ENCODE measurements at regions not wholly inside any gene's neighbourhood (a gene's known extent, or its start where the extent isn't known, plus 50 kb on each side); places are given as distances from the start of the nearest gene placed in this dataset.

GRCh38 chr15:29904757-29905417, 82.6 kb upstream of the TJP1 start:
- no peak overlapping the region for H3K4me3 Mint-ChIP-seq
- DNase-seq (no peak), ATAC-seq (ENCODE audit: low read depth) (no peak)
- ChIA-PET POLR2A (no interaction called here), CTCF (no interaction called here)
- no peaks in the 10 kb centered on the region for H3K9me3 Mint-ChIP-seq
- H3K27ac Mint-ChIP-seq: no peak overlapping the region
- TF ChIP-seq, protein P1, sequence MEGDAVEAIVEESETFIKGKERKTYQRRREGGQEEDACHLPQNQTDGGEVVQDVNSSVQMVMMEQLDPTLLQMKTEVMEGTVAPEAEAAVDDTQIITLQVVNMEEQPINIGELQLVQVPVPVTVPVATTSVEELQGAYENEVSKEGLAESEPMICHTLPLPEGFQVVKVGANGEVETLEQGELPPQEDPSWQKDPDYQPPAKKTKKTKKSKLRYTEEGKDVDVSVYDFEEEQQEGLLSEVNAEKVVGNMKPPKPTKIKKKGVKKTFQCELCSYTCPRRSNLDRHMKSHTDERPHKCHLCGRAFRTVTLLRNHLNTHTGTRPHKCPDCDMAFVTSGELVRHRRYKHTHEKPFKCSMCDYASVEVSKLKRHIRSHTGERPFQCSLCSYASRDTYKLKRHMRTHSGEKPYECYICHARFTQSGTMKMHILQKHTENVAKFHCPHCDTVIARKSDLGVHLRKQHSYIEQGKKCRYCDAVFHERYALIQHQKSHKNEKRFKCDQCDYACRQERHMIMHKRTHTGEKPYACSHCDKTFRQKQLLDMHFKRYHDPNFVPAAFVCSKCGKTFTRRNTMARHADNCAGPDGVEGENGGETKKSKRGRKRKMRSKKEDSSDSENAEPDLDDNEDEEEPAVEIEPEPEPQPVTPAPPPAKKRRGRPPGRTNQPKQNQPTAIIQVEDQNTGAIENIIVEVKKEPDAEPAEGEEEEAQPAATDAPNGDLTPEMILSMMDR (IDR thresholded peaks at IDR 0.05): no peak
- H3K4me1 Mint-ChIP-seq: no peaks in the 10 kb centered on the region
- H3K36me3 Mint-ChIP-seq (ENCODE audit: low read depth): no peaks in the 10 kb centered on the region
- intact Hi-C loops (cut with micrococcal nuclease): no loop called here
- no peaks in the 10 kb centered on the region for H3K27me3 Mint-ChIP-seq

DNA sequence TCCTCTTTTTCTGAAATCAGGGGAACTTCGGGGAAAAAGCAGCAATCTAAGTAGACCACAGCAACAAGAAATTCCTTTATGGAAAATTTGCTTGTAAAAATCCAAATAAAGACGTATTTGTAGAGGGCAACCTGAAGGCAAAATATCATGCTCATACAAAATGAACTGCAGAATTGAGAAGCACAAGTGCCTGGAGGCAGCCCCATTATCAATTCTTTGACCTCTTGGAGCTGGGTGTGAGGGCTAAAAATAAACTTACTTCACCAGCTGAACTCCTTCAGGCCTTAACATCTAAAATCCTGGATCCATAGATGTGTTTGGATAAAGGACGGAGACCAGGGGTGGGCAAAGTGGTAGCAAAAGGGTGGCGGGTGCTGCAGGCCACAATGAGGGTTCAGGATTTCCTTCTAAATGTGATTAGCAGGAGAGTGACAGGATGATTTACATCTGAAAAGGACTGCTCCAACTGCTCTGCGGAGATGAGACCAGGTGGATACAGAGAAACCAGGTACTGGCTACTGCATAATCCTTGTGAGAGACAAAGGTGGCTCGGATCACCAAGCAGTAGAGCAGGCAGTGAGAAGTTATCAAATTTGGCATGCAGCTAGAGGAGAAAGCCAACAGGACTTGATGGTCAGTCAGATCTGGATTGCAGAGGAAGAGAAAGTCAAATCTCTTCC, 81.7 kb upstream of the TJP1 start:
- no peaks in the 10 kb centered on the region for H3K9me3 Mint-ChIP-seq
- CTCF ChIA-PET: no interaction called here

GRCh38 chr15:29903028-29903427, 80.8 kb upstream of the TJP1 start:
- no peak overlapping the region for H3K4me3 Mint-ChIP-seq
- TF ChIP-seq, protein P1 (IDR thresholded peaks at IDR 0.05): no peak
- DNase-seq (no peak), ATAC-seq (ENCODE audit: low read depth) (no peak)
- ChIA-PET CTCF (no interaction called here), POLR2A (no interaction called here)
- no peaks in the 10 kb centered on the region for H3K4me1 Mint-ChIP-seq
- no peaks in the 10 kb centered on the region for H3K9me3 Mint-ChIP-seq
- no peaks in the 10 kb centered on the region for H3K36me3 Mint-ChIP-seq (ENCODE audit: low read depth)
- no peak overlapping the region for H3K27ac Mint-ChIP-seq
- intact Hi-C loops (cut with micrococcal nuclease): no loop called here
- H3K27me3 Mint-ChIP-seq: no peaks in the 10 kb centered on the region

More for the DNA sequence above, 81.7 kb upstream of the TJP1 start:
- ATAC-seq (ENCODE audit: low read depth) (no peak), DNase-seq (no peak)
- no peak overlapping the region for H3K27ac Mint-ChIP-seq
- H3K36me3 Mint-ChIP-seq (ENCODE audit: low read depth): no peaks in the 10 kb centered on the region
- no peaks in the 10 kb centered on the region for H3K4me1 Mint-ChIP-seq
- no peak overlapping the region for H3K4me3 Mint-ChIP-seq
- no peaks in the 10 kb centered on the region for H3K27me3 Mint-ChIP-seq
- POLR2A ChIA-PET: no interaction called here
- intact Hi-C loops (cut with micrococcal nuclease): no loop called here
- TF ChIP-seq, protein P1 (IDR thresholded peaks at IDR 0.05): no peak

DNA sequence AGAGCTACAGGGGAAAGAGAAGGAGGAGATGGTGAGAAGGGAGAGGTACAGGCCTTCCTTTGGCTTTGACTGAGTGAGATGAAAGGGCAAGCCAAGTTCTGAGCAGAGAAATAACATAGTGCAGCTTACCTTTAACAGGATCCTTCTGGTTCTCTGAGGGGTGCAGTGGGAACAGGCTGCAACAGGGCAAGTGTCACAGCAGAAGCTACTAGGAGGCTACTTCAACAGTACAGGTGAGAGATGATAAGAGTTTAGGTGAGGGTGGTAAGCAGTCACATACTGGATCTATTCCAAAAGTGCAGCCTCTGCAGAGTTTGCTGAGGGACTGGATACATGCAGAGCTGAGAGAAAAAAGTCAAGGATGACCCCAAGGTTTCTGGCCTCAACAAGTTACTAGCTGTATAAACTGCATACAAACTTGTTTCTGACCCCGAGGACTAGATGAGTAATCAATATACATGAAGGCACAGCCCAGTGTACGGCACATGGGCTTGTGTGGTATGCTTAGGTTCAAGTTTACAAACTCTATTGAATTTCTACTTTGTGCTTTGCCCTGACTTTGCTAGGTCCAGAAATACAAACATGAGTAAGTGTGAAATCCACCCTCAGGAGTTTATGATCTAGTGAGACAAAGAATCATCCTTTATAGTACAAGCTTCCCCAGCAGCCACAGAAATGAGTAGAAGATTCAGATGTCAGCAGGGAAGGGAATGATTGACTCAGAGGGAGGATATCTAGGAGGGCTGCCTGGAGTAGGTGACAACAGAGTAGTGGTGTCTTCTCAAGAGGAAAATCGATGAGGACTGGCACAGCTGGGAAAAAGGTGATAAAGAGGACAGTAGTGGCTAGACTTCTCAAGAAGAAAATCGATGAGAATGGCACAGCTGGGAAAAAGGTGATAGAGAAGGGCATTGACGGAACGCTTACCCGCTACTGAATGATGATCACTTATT, 78.2 kb upstream of the TJP1 start:
- Mint-ChIP-seq H3K36me3 (ENCODE audit: low read depth) (no peaks in the 10 kb centered on the region), H3K9me3 (peaks cover 7% of the 10 kb centered on the region), H3K4me3 (no peak overlapping the region), H3K27ac (no peak overlapping the region), H3K27me3 (no peaks in the 10 kb centered on the region), H3K4me1 (no peaks in the 10 kb centered on the region)
- DNase-seq (no peak), ATAC-seq (ENCODE audit: low read depth) (no peak)
- ChIA-PET POLR2A (no interaction called here), CTCF (no interaction called here)
- TF ChIP-seq, protein P1 (IDR thresholded peaks at IDR 0.05): no peak
- intact Hi-C loops (cut with micrococcal nuclease): no loop called here

DNA sequence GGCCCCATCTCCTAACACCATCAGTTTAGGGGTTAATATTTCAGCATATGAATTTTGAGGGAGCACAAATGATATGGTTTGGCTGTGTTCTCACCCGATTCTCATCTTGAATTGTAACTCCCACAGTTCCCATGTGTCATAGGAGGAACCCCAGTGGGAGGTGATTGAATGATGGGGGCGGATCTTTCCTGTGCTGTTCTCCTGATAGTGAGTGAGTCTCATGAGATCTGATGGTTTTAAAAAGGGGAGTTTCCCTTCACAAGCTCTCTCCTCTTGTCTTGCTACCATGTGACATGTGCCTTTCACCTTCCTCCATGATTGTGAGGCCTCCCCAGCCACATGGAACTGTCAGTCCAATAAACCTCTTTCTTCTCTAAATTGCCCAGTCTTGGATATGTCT, 73.8 kb upstream of the TJP1 start:
- no peaks in the 10 kb centered on the region for H3K4me1 Mint-ChIP-seq
- peaks cover 9% of the 10 kb centered on the region for H3K9me3 Mint-ChIP-seq
- ChIA-PET CTCF (no interaction called here), POLR2A (no interaction called here)
- ATAC-seq (ENCODE audit: low read depth): no peak
- TF ChIP-seq, protein P1 (IDR thresholded peaks at IDR 0.05): no peak
- DNase-seq: no peak
- H3K4me3 Mint-ChIP-seq: no peak overlapping the region
- H3K27me3 Mint-ChIP-seq: no peaks in the 10 kb centered on the region
- intact Hi-C loops (cut with micrococcal nuclease): no loop called here
- no peak overlapping the region for H3K27ac Mint-ChIP-seq
- H3K36me3 Mint-ChIP-seq (ENCODE audit: low read depth): no peaks in the 10 kb centered on the region

Data from activated B cell treated with CpG ODN at 0.5 μM for 24 hours (primary cell).